NCI-H2107 treated with DMSO at 0.1 percent for 48 hours (cell line): ENCODE measurements at regions not wholly inside any gene's neighbourhood (a gene's known extent, or its start where the extent isn't known, plus 50 kb on each side); places are given as distances from the start of the nearest gene placed in this dataset.
A peak's percentile ranks its signal among the peaks of the same experiment; 100 is the strongest.
"Not testable (repeated sequence)": the region's sequence is repeated elsewhere in the genome, so short reads cannot be mapped to it uniquely, and the experiment has no call there.

ENCODE experiments used
- DNase-seq: peaks from one replicate; lab custom pipeline; 2025; ENCODE audit not compliant: unreplicated experiment; lab: John Stamatoyannopoulos, UW

- no peak for DNase-seq
These were observed 98.5 kb upstream of the MBIP start for GRCh38 chr14:36418937-36419336.

- not testable (repeated sequence) for DNase-seq
These were observed 91.5 kb upstream of the MBIP start for GRCh38 chr14:36411951-36412350.

DNA sequence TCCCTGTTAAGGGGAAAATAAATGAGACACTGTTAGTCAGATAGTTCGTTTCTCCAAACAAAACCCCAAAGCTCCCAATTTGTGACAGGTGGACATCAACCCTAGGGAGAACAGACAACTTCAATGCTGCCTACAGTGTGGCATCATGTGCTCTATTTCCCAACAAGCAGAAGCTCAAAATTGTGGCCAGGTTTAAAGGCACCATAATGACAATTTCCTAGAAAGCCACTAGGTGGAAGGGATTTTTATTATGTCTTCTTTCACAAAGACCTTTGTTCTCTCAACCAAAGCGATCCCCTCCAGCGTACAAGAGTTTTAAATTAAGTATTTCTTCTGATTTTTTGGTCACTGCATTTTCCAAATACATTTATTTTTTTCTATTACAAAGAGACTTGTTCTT lies 88.0 kb upstream of the MBIP start:
- DNase-seq = no peak

- no peak for DNase-seq
These were observed 85.3 kb upstream of the MBIP start for GRCh38 chr14:36405589-36406274.

DNA sequence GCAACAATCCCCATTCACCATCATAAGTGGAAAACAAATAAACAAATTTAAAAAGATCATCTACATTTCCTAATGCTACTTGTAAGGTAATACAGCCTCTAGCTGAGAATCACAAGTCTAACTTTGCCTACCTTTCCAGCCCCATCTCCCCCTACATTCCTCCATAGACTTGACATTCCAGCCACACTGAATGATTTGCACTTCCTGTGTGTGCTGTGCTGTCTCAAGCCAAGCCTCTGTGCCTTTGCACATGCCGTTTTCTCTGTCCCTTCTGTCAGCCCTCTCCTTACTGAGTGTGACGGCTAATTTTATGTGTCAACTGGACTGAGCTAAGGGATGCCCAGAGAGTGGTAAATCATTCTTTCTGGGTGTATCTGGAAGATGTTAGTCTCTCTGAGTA lies 82.4 kb upstream of the MBIP start:
- DNase-seq = no peak

DNA sequence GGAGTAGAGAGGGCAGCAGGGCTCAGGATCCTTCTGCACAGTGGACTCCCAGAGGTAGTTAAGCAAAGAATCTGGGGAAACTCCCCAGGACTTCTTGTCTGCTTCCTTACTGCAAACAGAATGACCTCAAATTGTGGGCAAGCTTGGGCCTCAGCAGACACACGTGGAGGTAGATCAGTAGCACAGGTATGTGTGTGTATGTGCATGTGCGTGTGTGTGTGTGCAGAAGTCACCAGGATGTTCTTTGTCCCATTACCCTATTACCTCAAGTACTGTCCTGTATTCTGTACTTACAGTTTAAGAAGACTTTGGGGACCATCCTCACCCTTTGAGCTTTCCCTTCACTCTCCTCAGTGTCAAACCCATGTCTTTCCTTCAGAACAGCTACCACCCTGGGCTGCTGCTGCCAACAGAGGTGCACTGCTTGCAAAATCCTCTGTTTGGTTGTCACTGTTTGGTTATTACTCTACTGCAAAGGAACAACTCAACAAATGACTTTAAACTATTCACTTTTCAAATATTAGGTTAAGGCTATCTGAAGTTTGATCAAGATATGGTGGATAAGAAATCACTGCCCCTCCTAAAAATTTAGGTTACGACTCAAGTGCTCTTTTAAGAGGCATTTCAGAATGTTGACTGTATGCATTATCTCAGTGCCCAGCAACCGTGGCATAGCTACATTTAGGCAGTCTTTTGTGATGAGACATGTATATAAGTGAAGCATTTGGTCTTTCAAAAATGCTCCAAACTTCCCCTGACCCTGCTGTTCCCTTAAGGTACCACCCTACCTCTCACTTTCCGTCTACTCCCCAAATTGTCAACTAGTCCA lies 78.2 kb upstream of the MBIP start:
- no peak for DNase-seq

- no peak for DNase-seq
These were observed 76.9 kb upstream of the MBIP start for GRCh38 chr14:36397357-36397756.

- DNase-seq = no peak
These were observed 76.4 kb upstream of the MBIP start for GRCh38 chr14:36396798-36397197.

GRCh38 chr14:36394593-36394992 lies 74.2 kb upstream of the MBIP start:
- DNase-seq = no peak

DNA sequence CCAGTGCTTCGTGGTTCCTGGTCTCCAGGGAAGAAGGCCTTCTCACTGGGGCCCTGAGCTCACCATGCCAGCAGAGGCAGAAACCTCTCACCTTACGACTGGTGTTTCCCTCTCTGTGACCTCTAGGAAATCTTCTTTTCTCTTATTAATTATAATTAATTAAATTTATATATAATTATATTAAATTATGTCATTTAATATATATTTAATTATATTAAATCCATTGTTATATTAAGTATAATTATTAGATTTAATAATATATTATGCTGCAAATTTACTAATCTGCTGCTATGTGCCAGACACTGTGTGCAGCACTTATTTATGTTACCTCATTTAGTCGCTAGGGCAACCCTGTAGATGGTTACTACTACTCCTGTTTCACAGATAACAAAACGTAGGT lies 70.3 kb upstream of the MBIP start:
- DNase-seq = no peak

- no peak for DNase-seq
These were observed 63.5 kb upstream of the MBIP start for GRCh38 chr14:36383767-36384431.

- DNase-seq = peak; percentile 97
These were observed 53.7 kb upstream of the MBIP start for GRCh38 chr14:36373982-36374673.
